ENCODE measurements at regions not wholly inside any gene's neighbourhood (a gene's known extent, or its start where the extent isn't known, plus 50 kb on each side); places are given as distances from the start of the nearest gene placed in this dataset.

GRCh38 chr16:52092126-52092525, 454.8 kb downstream of the TOX3 start:
- no peak for TF ChIP-seq CTCF (IDR thresholded peaks at IDR 0.05; ENCODE audit: insufficient read depth, missing control alignments)
- DNase-seq (ENCODE audit: insufficient read length, low spot score) (no peak), FAIRE-seq (no peak)

DNA sequence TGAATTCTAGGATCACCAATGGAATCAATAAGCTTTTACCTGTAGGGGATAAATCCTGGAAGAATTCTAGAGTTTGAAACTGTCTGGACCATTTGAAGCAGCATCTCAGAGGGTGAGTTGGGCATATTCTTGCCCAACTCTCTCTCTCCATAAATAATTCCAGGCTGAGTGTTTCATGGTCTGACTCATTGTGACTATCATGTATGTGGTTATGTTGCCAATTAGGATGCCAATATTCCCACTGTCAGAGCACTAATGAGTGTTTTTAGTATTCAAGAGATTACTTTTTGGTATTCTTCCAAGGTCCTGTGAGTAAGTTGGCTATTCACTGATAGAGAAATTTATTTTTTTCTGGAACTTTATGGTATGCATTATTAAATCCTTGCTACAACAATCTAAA, 456.9 kb downstream of the TOX3 start:
- no peak for TF ChIP-seq CTCF (IDR thresholded peaks at IDR 0.05; ENCODE audit: insufficient read depth, missing control alignments)
- DNase-seq (ENCODE audit: insufficient read length, low spot score) = no peak
- no peak for FAIRE-seq

DNA sequence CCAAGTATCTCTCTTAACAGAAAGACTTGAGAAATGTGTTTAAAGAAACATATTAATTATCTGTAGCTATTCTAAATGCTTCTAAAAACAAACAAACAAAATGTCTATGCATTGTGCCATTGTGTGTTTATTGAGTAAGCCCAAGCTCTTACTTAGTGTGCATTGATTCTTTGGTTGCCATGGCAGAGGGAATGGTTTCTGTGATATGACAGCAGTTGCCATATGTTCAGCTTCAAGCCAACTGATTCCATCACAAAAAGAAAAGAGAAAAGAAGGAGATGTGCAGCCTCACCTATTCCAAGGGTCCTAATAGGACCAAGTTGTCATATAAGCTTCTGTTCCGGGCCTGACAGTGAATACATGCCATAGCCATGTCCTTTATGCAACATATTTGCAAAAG, 457.5 kb downstream of the TOX3 start:
- no peak for FAIRE-seq
- DNase-seq (ENCODE audit: insufficient read length, low spot score) = no peak
- TF ChIP-seq CTCF (IDR thresholded peaks at IDR 0.05; ENCODE audit: insufficient read depth, missing control alignments) = no peak

- no peak for DNase-seq (ENCODE audit: insufficient read length, low spot score)
- FAIRE-seq = no peak
- TF ChIP-seq CTCF (IDR thresholded peaks at IDR 0.05; ENCODE audit: insufficient read depth, missing control alignments) = no peak
Observed at GRCh38 chr16:52086901-52087300, 460.0 kb downstream of the TOX3 start.

- DNase-seq (ENCODE audit: insufficient read length, low spot score) (no peak), FAIRE-seq (no peak)
- TF ChIP-seq CTCF (IDR thresholded peaks at IDR 0.05; ENCODE audit: insufficient read depth, missing control alignments) = no peak
Observed at GRCh38 chr16:52078716-52079655, 468.0 kb downstream of the TOX3 start.

DNA sequence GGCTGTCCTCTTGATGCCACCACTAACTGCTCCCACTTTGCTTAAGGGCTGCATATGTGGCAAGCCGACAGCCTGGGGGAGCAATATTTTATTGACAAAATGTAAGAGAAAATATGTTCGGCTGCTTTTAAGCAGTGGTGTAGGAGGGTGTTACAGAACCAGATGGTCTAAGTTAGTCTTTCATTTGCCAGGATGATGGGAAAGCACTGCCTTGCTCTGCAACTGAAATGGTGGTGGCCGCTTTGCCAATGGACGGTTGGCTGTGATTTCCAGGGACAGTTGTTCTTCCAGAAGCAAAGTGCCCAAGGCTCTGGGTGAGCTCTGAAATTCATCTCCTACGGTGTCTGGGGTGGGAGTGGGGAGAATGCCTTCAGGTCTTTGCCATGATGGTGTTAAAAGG, 469.3 kb downstream of the TOX3 start:
- no peak for TF ChIP-seq CTCF (IDR thresholded peaks at IDR 0.05; ENCODE audit: insufficient read depth, missing control alignments)
- FAIRE-seq (no peak), DNase-seq (ENCODE audit: insufficient read length, low spot score) (no peak)

GRCh38 chr16:52076801-52077201, 470.1 kb downstream of the TOX3 start:
- FAIRE-seq (no peak), DNase-seq (ENCODE audit: insufficient read length, low spot score) (no peak)
- TF ChIP-seq CTCF (IDR thresholded peaks at IDR 0.05; ENCODE audit: insufficient read depth, missing control alignments) = no peak
